ENCODE measurements at regions not wholly inside any gene's neighbourhood (a gene's known extent, or its start where the extent isn't known, plus 50 kb on each side); places are given as distances from the start of the nearest gene placed in this dataset.

DNA sequence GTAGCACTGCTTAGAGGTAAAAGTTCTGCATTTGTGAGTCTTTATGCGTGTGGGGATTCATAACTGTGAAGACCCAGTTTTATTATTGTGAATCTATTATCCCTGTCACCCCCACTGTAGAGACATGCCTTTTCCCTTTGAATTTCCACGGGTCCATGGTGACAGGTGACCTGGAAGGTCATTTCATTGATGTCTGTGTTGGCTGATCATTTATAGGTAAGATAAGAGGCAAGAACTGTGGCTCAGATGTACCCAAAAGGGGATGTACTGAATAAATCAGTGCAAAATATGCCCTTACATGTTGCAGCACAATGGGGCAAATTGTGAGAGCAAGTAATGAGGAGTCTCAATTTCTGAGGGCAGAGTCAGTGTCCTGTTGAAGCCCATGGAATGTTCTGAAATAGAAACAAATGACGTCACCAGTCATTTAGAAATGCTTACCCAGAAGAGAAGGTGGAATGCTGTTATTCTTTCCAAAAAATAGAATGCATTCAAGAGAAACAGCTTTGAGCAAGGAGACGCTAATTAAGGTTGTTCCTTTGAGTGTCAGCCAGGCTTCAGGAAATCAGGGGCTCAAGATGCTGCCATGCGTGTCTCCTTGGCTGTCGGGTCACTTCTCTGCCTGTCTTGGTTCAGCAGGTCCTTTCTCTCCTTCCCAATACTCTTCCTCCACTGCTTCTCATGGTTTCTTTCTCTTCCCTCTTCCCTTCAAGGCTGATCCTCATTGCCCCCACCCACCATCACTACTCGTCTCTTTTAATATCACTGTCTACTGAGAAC, 118.7 kb upstream of the E2F8 start:
- intact Hi-C loops (cut with micrococcal nuclease): no loop called here
- TF ChIP-seq, protein P1, sequence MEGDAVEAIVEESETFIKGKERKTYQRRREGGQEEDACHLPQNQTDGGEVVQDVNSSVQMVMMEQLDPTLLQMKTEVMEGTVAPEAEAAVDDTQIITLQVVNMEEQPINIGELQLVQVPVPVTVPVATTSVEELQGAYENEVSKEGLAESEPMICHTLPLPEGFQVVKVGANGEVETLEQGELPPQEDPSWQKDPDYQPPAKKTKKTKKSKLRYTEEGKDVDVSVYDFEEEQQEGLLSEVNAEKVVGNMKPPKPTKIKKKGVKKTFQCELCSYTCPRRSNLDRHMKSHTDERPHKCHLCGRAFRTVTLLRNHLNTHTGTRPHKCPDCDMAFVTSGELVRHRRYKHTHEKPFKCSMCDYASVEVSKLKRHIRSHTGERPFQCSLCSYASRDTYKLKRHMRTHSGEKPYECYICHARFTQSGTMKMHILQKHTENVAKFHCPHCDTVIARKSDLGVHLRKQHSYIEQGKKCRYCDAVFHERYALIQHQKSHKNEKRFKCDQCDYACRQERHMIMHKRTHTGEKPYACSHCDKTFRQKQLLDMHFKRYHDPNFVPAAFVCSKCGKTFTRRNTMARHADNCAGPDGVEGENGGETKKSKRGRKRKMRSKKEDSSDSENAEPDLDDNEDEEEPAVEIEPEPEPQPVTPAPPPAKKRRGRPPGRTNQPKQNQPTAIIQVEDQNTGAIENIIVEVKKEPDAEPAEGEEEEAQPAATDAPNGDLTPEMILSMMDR (IDR thresholded peaks at IDR 0.05): no peak
- Mint-ChIP-seq H3K9me3 (no peaks in the 10 kb centered on the region), H3K4me1 (ENCODE audit: low read depth) (no peaks in the 10 kb centered on the region), H3K36me3 (ENCODE audit: low read depth) (no peaks in the 10 kb centered on the region), H3K4me3 (no peak overlapping the region), H3K27me3 (peaks cover 14% of the 10 kb centered on the region), H3K27ac (no peak overlapping the region)
- ChIA-PET CTCF (no interaction called here), POLR2A (no interaction called here)
- ATAC-seq: no peak
- DNase-seq: no peak

GRCh38 chr11:19357943-19358342, 117.2 kb upstream of the E2F8 start:
- TF ChIP-seq, protein P1 (IDR thresholded peaks at IDR 0.05): no peak
- DNase-seq: no peak
- POLR2A ChIA-PET: no interaction called here
- no peak overlapping the region for H3K4me3 Mint-ChIP-seq
- no peaks in the 10 kb centered on the region for H3K4me1 Mint-ChIP-seq (ENCODE audit: low read depth)
- intact Hi-C loops (cut with micrococcal nuclease): no loop called here
- CTCF ChIA-PET: no interaction called here
- no peaks in the 10 kb centered on the region for H3K9me3 Mint-ChIP-seq
- no peaks in the 10 kb centered on the region for H3K36me3 Mint-ChIP-seq (ENCODE audit: low read depth)
- peaks cover 18% of the 10 kb centered on the region for H3K27me3 Mint-ChIP-seq
- no peak overlapping the region for H3K27ac Mint-ChIP-seq
- ATAC-seq: no peak

DNA sequence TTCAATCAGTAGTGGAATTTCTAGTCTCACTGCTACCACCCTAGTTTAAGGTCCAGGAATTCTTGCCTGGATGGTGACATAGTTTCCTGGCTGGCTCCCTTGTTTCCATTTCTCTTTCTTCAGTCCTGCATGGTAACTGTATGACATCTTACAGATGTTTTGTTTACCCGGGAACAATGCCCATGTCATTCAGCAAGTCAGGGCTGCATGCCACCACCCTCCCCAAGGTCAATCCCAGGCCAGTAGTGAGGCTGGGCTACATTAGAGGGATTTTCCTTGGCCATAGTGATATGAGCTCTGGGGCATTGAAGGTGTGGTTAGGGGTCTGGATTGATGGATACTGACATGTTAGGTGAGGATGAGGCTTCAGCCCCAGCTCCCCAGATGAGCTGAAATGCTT, 114.9 kb upstream of the E2F8 start:
- TF ChIP-seq, protein P1 (IDR thresholded peaks at IDR 0.05): no peak
- intact Hi-C loops (cut with micrococcal nuclease): no loop called here
- Mint-ChIP-seq H3K27ac (no peak overlapping the region), H3K9me3 (no peaks in the 10 kb centered on the region), H3K4me1 (ENCODE audit: low read depth) (no peaks in the 10 kb centered on the region), H3K27me3 (peaks cover 30% of the 10 kb centered on the region), H3K4me3 (no peak overlapping the region), H3K36me3 (ENCODE audit: low read depth) (no peaks in the 10 kb centered on the region)
- no peak for ATAC-seq
- CTCF ChIA-PET: interaction anchor here (1.0 kb wide), 1 partner anchor 285 kb away, joined by 3 read pairs; no protein-coding TSS in a partner anchor
- POLR2A ChIA-PET: no interaction called here
- no peak for DNase-seq

DNA sequence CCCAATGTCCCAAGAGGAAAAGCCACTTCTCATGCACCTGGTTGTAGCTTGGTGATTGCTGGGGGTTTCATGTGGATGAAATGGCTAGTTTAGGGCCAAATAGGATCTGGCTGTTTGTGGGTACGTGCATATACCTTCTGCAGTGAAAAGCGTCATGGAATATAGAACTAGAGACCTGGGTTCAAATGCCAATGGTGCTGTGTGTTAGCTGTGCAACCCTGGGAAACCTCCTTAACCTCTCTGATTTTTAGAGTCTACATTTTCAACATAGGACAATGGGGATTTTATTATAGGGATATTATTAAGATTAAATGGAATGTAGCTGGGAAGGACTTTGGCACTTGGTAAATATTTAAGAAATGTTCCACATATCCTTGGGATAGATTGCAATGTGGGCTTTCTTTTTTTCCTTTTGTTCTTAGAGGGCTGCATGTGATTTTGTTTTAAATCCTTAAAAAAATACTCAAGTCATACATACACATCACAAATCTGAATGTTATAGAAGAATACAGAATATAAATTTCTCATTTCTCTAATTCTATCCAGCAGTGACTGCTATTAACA, 112.6 kb upstream of the E2F8 start:
- peaks cover 44% of the 10 kb centered on the region for H3K27me3 Mint-ChIP-seq
- CTCF ChIA-PET: no interaction called here
- DNase-seq (no peak), ATAC-seq (no peak)
- H3K4me1 Mint-ChIP-seq (ENCODE audit: low read depth): no peaks in the 10 kb centered on the region
- H3K27ac Mint-ChIP-seq: no peak overlapping the region
- no peaks in the 10 kb centered on the region for H3K36me3 Mint-ChIP-seq (ENCODE audit: low read depth)
- no peak overlapping the region for H3K4me3 Mint-ChIP-seq
- H3K9me3 Mint-ChIP-seq: no peaks in the 10 kb centered on the region
- intact Hi-C loops (cut with micrococcal nuclease): no loop called here
- POLR2A ChIA-PET: no interaction called here
- TF ChIP-seq, protein P1 (IDR thresholded peaks at IDR 0.05): no peak

GRCh38 chr11:19352771-19353160, 112.0 kb upstream of the E2F8 start:
- CTCF ChIA-PET: no interaction called here
- Mint-ChIP-seq H3K9me3 (no peaks in the 10 kb centered on the region), H3K27me3 (peaks cover 42% of the 10 kb centered on the region), H3K4me1 (ENCODE audit: low read depth) (no peaks in the 10 kb centered on the region), H3K4me3 (no peak overlapping the region), H3K36me3 (ENCODE audit: low read depth) (no peaks in the 10 kb centered on the region), H3K27ac (no peak overlapping the region)
- TF ChIP-seq, protein P1 (IDR thresholded peaks at IDR 0.05): no peak
- no peak for DNase-seq
- no peak for ATAC-seq
- POLR2A ChIA-PET: no interaction called here
- intact Hi-C loops (cut with micrococcal nuclease): no loop called here
